A673 (cell line): ENCODE measurements at regions not wholly inside any gene's neighbourhood (a gene's known extent, or its start where the extent isn't known, plus 50 kb on each side); places are given as distances from the start of the nearest gene placed in this dataset.

Experiments
- BruUV-seq: library from RNA; stranded (reverse); fragments of 400-500 nt; replicated peaks from 2 replicates; lab custom pipeline; 2021; lab: Mats Ljungman, UMichigan
- CTCF ChIA-PET: fragments of 300-600 bp; sonication (Branson Sonifier 250); formaldehyde crosslinking; loops from one replicate; lab custom pipeline; 2022; ENCODE audit warnings: antibody characterized with exemption; lab: Charles Lee
- POLR2A ChIA-PET: fragments of 300-600 bp; sonication (Branson Sonifier 250); formaldehyde crosslinking; loops from one replicate; lab custom pipeline; 2022; ENCODE audit warnings: antibody characterized with exemption; ENCODE audit not compliant: low non-redundant PET; lab: Charles Lee
- DNase-seq: peaks from one replicate; pipeline ENCODE4 v3.0.0-alpha.2; 2015; ENCODE audit warnings: low spot score
- H3K27ac ChIP-seq: fragments of 200-600 bp; sonication (generic); 2 replicates; pipeline ENCODE4 v1.5.1; 2016; ENCODE audit warnings: mixed run types, low read depth, mild to moderate bottlenecking, mixed read lengths, antibody characterized with exemption, low read length; ENCODE audit not compliant: poor library complexity, severe bottlenecking
- H3K27me3 ChIP-seq: fragments of 200-600 bp; sonication (generic); replicated peaks from 2 replicates; pipeline ENCODE4 v1.6.1; 2017; ENCODE audit warnings: mixed run types, low read depth, mild to moderate bottlenecking, mixed read lengths, antibody characterized with exemption, low read length; ENCODE audit not compliant: insufficient read depth, poor library complexity
- H3K36me3 ChIP-seq: fragments of 200-600 bp; sonication (generic); 2 replicates; pipeline ENCODE4 v1.6.1; 2016; ENCODE audit warnings: mixed run types, mild to moderate bottlenecking, mixed read lengths, antibody characterized with exemption, low read length; ENCODE audit not compliant: insufficient read depth, poor library complexity, severe bottlenecking
- H3K4me1 ChIP-seq: fragments of 200-600 bp; sonication (generic); 2 replicates; pipeline ENCODE4 v1.6.1; 2017; ENCODE audit warnings: mixed run types, mild to moderate bottlenecking, mixed read lengths, antibody characterized with exemption, low read length; ENCODE audit not compliant: insufficient read depth, poor library complexity, severe bottlenecking
- H3K4me3 ChIP-seq: fragments of 200-600 bp; sonication (generic); 2 replicates; pipeline ENCODE4 v1.5.1; 2016; ENCODE audit warnings: low read depth, mixed run types, mild to moderate bottlenecking, mixed read lengths, low read length; ENCODE audit not compliant: poor library complexity, severe bottlenecking
- H3K9me3 ChIP-seq: fragments of 200-600 bp; sonication (generic); 2 replicates; pipeline ENCODE4 v1.6.1; 2016; ENCODE audit warnings: mixed run types, low read depth, mild to moderate bottlenecking, mixed read lengths, antibody characterized with exemption, low read length; ENCODE audit not compliant: poor library complexity, severe bottlenecking
- EZH2 ChIP-seq: fragments of 200-600 bp; sonication (generic); IDR thresholded peaks from 2 replicates; pipeline ENCODE4 v1.6.1; 2017; ENCODE audit warnings: borderline replicate concordance, low read depth, mild to moderate bottlenecking, mixed read lengths, antibody characterized with exemption, low read length; ENCODE audit not compliant: poor library complexity, severe bottlenecking
- intact Hi-C: fragments of 100-400 bp; cut with micrococcal nuclease; formaldehyde crosslinking; loops from one replicate; pipeline ENCODE4 v1.10.0; 2022; ENCODE audit not compliant: unreplicated experiment
- TF ChIP-seq, protein P1 (sequence below): fragments of 300-800, 200-600 bp; sonication (generic); conservative IDR thresholded peaks from 2 replicates; pipeline ENCODE4 v1.5.1; 2017; ENCODE audit warnings: low read depth, mild to moderate bottlenecking, antibody characterized with exemption, low read length, moderate library complexity, mixed read lengths

DNA sequence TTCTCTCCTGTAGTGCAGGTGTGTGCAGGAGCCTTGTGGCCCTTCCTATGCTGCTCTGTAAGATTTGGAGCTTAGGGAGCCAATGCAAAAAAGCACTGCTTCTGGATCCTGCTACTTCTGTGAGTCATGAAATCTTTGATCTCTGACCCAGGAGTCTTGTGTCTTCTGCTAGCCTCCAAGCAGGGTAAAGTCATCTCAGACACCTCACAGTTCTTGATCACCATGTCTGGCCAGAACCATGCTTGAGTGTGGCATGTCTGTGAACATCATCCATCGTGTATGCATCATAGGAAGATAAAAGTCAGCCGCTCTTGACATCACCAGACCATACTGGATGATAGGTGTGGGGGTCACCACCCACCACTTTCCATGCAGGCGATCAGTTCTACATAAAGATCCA is 247.8 kb downstream of the RPLP1 start:
- H3K27ac ChIP-seq = no peak overlapping the region
- no peaks in the 10 kb centered on the region for H3K4me1 ChIP-seq
- ChIA-PET POLR2A (no interaction called here), CTCF (no interaction called here)
- intact Hi-C loops = no loop called here
- no TSS peak for BruUV-seq
- H3K27me3 ChIP-seq = no peaks in the 10 kb centered on the region
- H3K9me3 ChIP-seq = no peaks in the 10 kb centered on the region
- no peak for DNase-seq
- TF ChIP-seq, protein P1, sequence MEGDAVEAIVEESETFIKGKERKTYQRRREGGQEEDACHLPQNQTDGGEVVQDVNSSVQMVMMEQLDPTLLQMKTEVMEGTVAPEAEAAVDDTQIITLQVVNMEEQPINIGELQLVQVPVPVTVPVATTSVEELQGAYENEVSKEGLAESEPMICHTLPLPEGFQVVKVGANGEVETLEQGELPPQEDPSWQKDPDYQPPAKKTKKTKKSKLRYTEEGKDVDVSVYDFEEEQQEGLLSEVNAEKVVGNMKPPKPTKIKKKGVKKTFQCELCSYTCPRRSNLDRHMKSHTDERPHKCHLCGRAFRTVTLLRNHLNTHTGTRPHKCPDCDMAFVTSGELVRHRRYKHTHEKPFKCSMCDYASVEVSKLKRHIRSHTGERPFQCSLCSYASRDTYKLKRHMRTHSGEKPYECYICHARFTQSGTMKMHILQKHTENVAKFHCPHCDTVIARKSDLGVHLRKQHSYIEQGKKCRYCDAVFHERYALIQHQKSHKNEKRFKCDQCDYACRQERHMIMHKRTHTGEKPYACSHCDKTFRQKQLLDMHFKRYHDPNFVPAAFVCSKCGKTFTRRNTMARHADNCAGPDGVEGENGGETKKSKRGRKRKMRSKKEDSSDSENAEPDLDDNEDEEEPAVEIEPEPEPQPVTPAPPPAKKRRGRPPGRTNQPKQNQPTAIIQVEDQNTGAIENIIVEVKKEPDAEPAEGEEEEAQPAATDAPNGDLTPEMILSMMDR = no peak
- TF ChIP-seq EZH2 = no peak
- H3K4me3 ChIP-seq = no peak overlapping the region
- H3K36me3 ChIP-seq = no peaks in the 10 kb centered on the region

GRCh38 chr15:69701198-69701597 is 248.6 kb downstream of the RPLP1 start:
- Histone ChIP-seq H3K27me3 (no peaks in the 10 kb centered on the region), H3K27ac (no peak overlapping the region), H3K9me3 (no peaks in the 10 kb centered on the region), H3K36me3 (no peaks in the 10 kb centered on the region), H3K4me3 (no peak overlapping the region), H3K4me1 (no peaks in the 10 kb centered on the region)
- BruUV-seq = no TSS peak
- ChIA-PET CTCF (no interaction called here), POLR2A (no interaction called here)
- no peak for TF ChIP-seq EZH2
- TF ChIP-seq, protein P1 = no peak
- DNase-seq = no peak
- intact Hi-C loops = no loop called here

DNA sequence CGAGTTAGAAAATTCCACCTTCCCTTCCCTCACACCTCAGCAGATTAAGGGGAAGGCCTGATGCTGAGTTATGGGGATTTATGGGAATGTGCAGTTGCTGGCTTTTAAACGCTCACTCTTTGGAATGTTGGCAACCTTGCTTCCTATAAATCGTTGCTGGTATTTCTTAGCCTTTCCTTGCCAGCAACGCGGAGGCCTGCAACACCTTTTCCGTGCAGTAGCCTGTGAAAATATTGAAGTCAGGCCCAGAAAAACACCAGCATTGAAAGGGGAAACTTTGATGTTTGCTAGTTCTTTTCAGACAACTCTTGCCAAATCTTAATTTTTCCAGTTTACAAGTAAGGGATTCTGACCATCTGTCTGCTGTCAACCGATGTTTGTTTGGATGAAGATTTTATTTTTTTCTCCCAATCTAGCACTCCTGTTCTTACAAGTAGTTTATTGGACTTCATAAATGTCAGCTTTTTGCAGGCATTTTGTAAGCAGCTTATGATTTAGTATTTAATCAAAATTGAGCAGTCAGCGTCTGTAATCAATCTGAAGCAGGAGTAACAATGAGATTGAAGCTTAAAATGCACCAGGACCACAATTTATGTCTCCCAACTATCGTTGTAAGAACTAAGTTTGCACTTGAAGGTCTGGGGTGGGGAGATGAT is 251.0 kb downstream of the RPLP1 start:
- ChIA-PET CTCF (no interaction called here), POLR2A (no interaction called here)
- H3K9me3 ChIP-seq = peaks cover 4% of the 10 kb centered on the region
- BruUV-seq = no TSS peak
- H3K36me3 ChIP-seq = no peaks in the 10 kb centered on the region
- intact Hi-C loops = no loop called here
- no peak for DNase-seq
- no peaks in the 10 kb centered on the region for H3K27me3 ChIP-seq
- H3K4me3 ChIP-seq = no peak overlapping the region
- TF ChIP-seq, protein P1 = no peak
- H3K27ac ChIP-seq = no peak overlapping the region
- H3K4me1 ChIP-seq = no peaks in the 10 kb centered on the region
